NCI-H1105 (cell line): ENCODE measurements at regions not wholly inside any gene's neighbourhood (a gene's known extent, or its start where the extent isn't known, plus 50 kb on each side); places are given as distances from the start of the nearest gene placed in this dataset.

Experiments used
- DNase-seq: peaks from one replicate; lab custom pipeline; 2025; lab: John Stamatoyannopoulos, UW

- DNase-seq, result no peak
Observed at GRCh38 chr2:118279005-118279404, 190.7 kb downstream of the INSIG2 start.

- no peak for DNase-seq
Observed at GRCh38 chr2:118278046-118278445, 189.8 kb downstream of the INSIG2 start.

GRCh38 chr2:118274841-118275510, 186.7 kb downstream of the INSIG2 start:
- DNase-seq, result no peak

- DNase-seq, result no peak
Observed at GRCh38 chr2:118272391-118272790, 184.1 kb downstream of the INSIG2 start.

- no peak for DNase-seq
Observed at GRCh38 chr2:118269408-118270051, 181.3 kb downstream of the INSIG2 start.

- no peak for DNase-seq
Observed at GRCh38 chr2:118268268-118268667, 180.0 kb downstream of the INSIG2 start.

- DNase-seq, result no peak
Observed at GRCh38 chr2:118265873-118266455, 177.7 kb downstream of the INSIG2 start.

GRCh38 chr2:118264232-118264990, 176.1 kb downstream of the INSIG2 start:
- DNase-seq, result peak; percentile 42

- DNase-seq, result no peak
Observed at GRCh38 chr2:118257696-118258095, 169.4 kb downstream of the INSIG2 start.

GRCh38 chr2:118255771-118256372, 167.6 kb downstream of the INSIG2 start:
- DNase-seq, result no peak

GRCh38 chr2:118255301-118255700, 167.0 kb downstream of the INSIG2 start:
- DNase-seq, result no peak

GRCh38 chr2:118254116-118254515, 165.8 kb downstream of the INSIG2 start:
- no peak for DNase-seq

GRCh38 chr2:118251427-118251826, 163.2 kb downstream of the INSIG2 start:
- DNase-seq, result no peak

- DNase-seq, result no peak
Observed at GRCh38 chr2:118250463-118250862, 162.2 kb downstream of the INSIG2 start.

- no peak for DNase-seq
Observed at GRCh38 chr2:118250001-118250400, 161.7 kb downstream of the INSIG2 start.

- DNase-seq, result no peak
Observed at GRCh38 chr2:118249531-118249930, 161.3 kb downstream of the INSIG2 start.

GRCh38 chr2:118246726-118247125, 158.5 kb downstream of the INSIG2 start:
- no peak for DNase-seq

- DNase-seq, result no peak
Observed at GRCh38 chr2:118246079-118246478, 157.8 kb downstream of the INSIG2 start.

- no peak for DNase-seq
Observed at GRCh38 chr2:118244686-118245085, 156.4 kb downstream of the INSIG2 start.

GRCh38 chr2:118243031-118243430, 154.8 kb downstream of the INSIG2 start:
- no peak for DNase-seq

GRCh38 chr2:118242216-118242615, 153.9 kb downstream of the INSIG2 start:
- DNase-seq, result no peak

GRCh38 chr2:118241128-118241527, 152.9 kb downstream of the INSIG2 start:
- DNase-seq, result no peak
